H1 (cell line): ENCODE measurements at regions not wholly inside any gene's neighbourhood (a gene's known extent, or its start where the extent isn't known, plus 50 kb on each side); places are given as distances from the start of the nearest gene placed in this dataset.

Source experiments
- CTCF ChIA-PET: fragments of 300-600 bp; sonication (Branson Sonifier 250); formaldehyde crosslinking; loops from one replicate; lab custom pipeline; 2021; ENCODE audit not compliant: partially characterized antibody; lab: Charles Lee
- POLR2A ChIA-PET: fragments of 300-600 bp; sonication (Branson Sonifier 250); formaldehyde crosslinking; loops from one replicate; lab custom pipeline; 2021; ENCODE audit warnings: inconsistent platforms; ENCODE audit not compliant: partially characterized antibody; lab: Charles Lee
- DNase-seq, 2 experiments: peaks; one replicate each; pipeline versions ENCODE4 v3.0.0 to v3.0.0-alpha.2; 2010 to 2022; ENCODE audit warnings: low spot score in 2 of 2, low read depth in 1 of 2, mixed read lengths in 1 of 2
- FAIRE-seq: peaks from 2 replicates; lab custom pipeline; 2011; peaks lifted over from hg19 to GRCh38; lab: Jason Lieb, UNC
- H2AFZ ChIP-seq: 2 replicates; pipeline ENCODE4 v1.8.1; 2012; ENCODE audit warnings: low read length, inconsistent platforms
- H2AK5ac ChIP-seq: 2 replicates; pipeline ENCODE4 v1.6.1; 2013; ENCODE audit warnings: low read depth, low read length
- H2BK120ac ChIP-seq: replicated peaks from 2 replicates; pipeline ENCODE3; 2013; ENCODE audit warnings: low read depth, low read length, inconsistent platforms
- H2BK12ac ChIP-seq: 2 replicates; pipeline ENCODE4 v1.6.1; 2013; ENCODE audit warnings: low read depth, low read length
- H2BK15ac ChIP-seq: 2 replicates; pipeline ENCODE4 v1.6.1; 2013; ENCODE audit warnings: low read length
- H2BK20ac ChIP-seq: 2 replicates; pipeline ENCODE4 v1.6.1; 2013; ENCODE audit warnings: low read length
- H2BK5ac ChIP-seq: 2 replicates; pipeline ENCODE4 v1.6.1; 2013; ENCODE audit warnings: low read depth, low read length
- H3K14ac ChIP-seq: 2 replicates; pipeline ENCODE4 v1.6.1; 2013; ENCODE audit warnings: inconsistent platforms; ENCODE audit not compliant: insufficient read length
- H3K18ac ChIP-seq: 2 replicates; pipeline ENCODE4 v1.6.1; 2013; ENCODE audit warnings: low read length; ENCODE audit errors: extremely low read depth
- H3K23ac ChIP-seq: 2 replicates; pipeline ENCODE4 v1.6.1; 2013; ENCODE audit warnings: inconsistent platforms; ENCODE audit not compliant: insufficient read length
- H3K23me2 ChIP-seq: 2 replicates; pipeline ENCODE4 v1.6.1; 2013; ENCODE audit warnings: low read depth, low read length
- H3K27ac ChIP-seq: 2 replicates; pipeline ENCODE4 v1.6.1; 2011; ENCODE audit warnings: low read depth, low read length, inconsistent platforms
- H3K27me3 ChIP-seq, 4 experiments: replicated peaks in 1 of 4; 1 replicate in 1 of 4; 2 replicates in 3 of 4; pipeline versions ENCODE4 v1.6.1 to v1.8.1; 2011 to 2013; ENCODE audit warnings: low read length in 3 of 4, mild to moderate bottlenecking in 3 of 4, inconsistent platforms in 2 of 4, mixed read lengths in 2 of 4, moderate library complexity in 1 of 4; ENCODE audit not compliant: control insufficient read depth in 3 of 4, insufficient read depth in 3 of 4; ENCODE audit errors: extremely low read depth in 1 of 4
- H3K36me3 ChIP-seq, 4 experiments: 2 replicates each; pipeline versions ENCODE4 v1.6.1 to v1.8.1; 2011 to 2013; ENCODE audit warnings: mild to moderate bottlenecking in 4 of 4, low read length in 3 of 4, moderate library complexity in 2 of 4, control low read depth in 1 of 4, inconsistent platforms in 1 of 4; ENCODE audit not compliant: insufficient read depth in 4 of 4, control insufficient read depth in 2 of 4
- H3K4ac ChIP-seq: replicated peaks from 2 replicates; pipeline ENCODE3; 2013; ENCODE audit warnings: low read length, low read depth, mixed read lengths, inconsistent platforms; ENCODE audit not compliant: insufficient read length
- H3K4me1 ChIP-seq, 4 experiments: replicated peaks in 1 of 4; 1 replicate in 1 of 4; 2 replicates in 3 of 4; pipeline versions ENCODE4 v1.6.1 to v1.8.1; 2011 to 2013; ENCODE audit warnings: low read length in 3 of 4, inconsistent platforms in 2 of 4, mixed read lengths in 1 of 4; ENCODE audit not compliant: insufficient read depth in 4 of 4, control insufficient read depth in 3 of 4
- H3K4me2 ChIP-seq, 2 experiments: 2 replicates each; pipeline versions ENCODE4 v1.6.1 to v1.8.1; 2011 to 2013; ENCODE audit warnings: low read depth in 2 of 2, low read length in 2 of 2, control low read depth in 1 of 2, inconsistent platforms in 1 of 2, mild to moderate bottlenecking in 1 of 2; ENCODE audit not compliant: insufficient read depth in 1 of 2
- H3K4me3 ChIP-seq, 4 experiments: fragments of 200-600, 300-600 bp in 1 of 4; sonication (generic), shearing (Covaris generic), sonication (Bioruptor Twin) in 1 of 4; 2 replicates each; pipeline versions ENCODE4 v1.5.1 to v1.8.1; 2011 to 2016; ENCODE audit warnings: low read length in 4 of 4, low read depth in 3 of 4, control low read depth in 2 of 4, inconsistent platforms in 2 of 4, mild to moderate bottlenecking in 2 of 4, mixed read lengths in 1 of 4, moderate library complexity in 1 of 4; ENCODE audit not compliant: insufficient read depth in 2 of 4; ENCODE audit errors: extremely low read depth in 1 of 4
- H3K56ac ChIP-seq: replicated peaks from 2 replicates; pipeline ENCODE3; 2013; ENCODE audit warnings: low read depth, mild to moderate bottlenecking, mixed read lengths, low read length, inconsistent platforms; ENCODE audit not compliant: insufficient read length
- H3K79me1 ChIP-seq: 2 replicates; pipeline ENCODE4 v1.6.1; 2013; ENCODE audit warnings: low read depth, low read length, control low read depth
- H3K79me2 ChIP-seq, 2 experiments: 2 replicates each; pipeline versions ENCODE4 v1.6.1 to v1.8.1; 2012 to 2013; ENCODE audit warnings: low read length in 2 of 2, mild to moderate bottlenecking in 2 of 2, inconsistent platforms in 1 of 2; ENCODE audit not compliant: insufficient read depth in 2 of 2, control insufficient read depth in 1 of 2
- H3K9ac ChIP-seq, 4 experiments: replicated peaks in 1 of 4; 1 replicate in 1 of 4; 2 replicates in 3 of 4; pipeline versions ENCODE4 v1.6.1 to v1.8.1; 2011 to 2013; ENCODE audit warnings: low read depth in 3 of 4, low read length in 3 of 4, control low read depth in 2 of 4, mild to moderate bottlenecking in 2 of 4, moderate library complexity in 2 of 4, inconsistent platforms in 1 of 4; ENCODE audit errors: extremely low read depth in 1 of 4
- H3K9me3 ChIP-seq, 2 experiments: 2 replicates each; pipeline versions ENCODE4 v1.6.1 to v1.8.1; 2012 to 2013; ENCODE audit warnings: mild to moderate bottlenecking in 2 of 2, moderate library complexity in 2 of 2, control low read depth in 1 of 2, inconsistent platforms in 1 of 2, low read depth in 1 of 2, low read length in 1 of 2, mixed read lengths in 1 of 2; ENCODE audit not compliant: insufficient read depth in 2 of 2
- H4K20me1 ChIP-seq, 2 experiments: replicated peaks in 1 of 2; 2 replicates each; pipeline versions ENCODE3 to v1.8.1; 2011 to 2013; ENCODE audit warnings: inconsistent platforms in 2 of 2, low read length in 2 of 2, mild to moderate bottlenecking in 1 of 2; ENCODE audit not compliant: insufficient read depth in 2 of 2, control insufficient read depth in 1 of 2
- H4K5ac ChIP-seq: 2 replicates; pipeline ENCODE4 v1.6.1; 2013; ENCODE audit warnings: low read length, low read depth, mixed read lengths, inconsistent platforms; ENCODE audit not compliant: insufficient read length
- H4K8ac ChIP-seq: 2 replicates; pipeline ENCODE4 v1.8.0; 2013; ENCODE audit warnings: mild to moderate bottlenecking, moderate library complexity, low read length, inconsistent platforms; ENCODE audit not compliant: insufficient read depth; ENCODE audit errors: extremely low read depth
- H4K91ac ChIP-seq: replicated peaks from 2 replicates; pipeline ENCODE3; 2013; ENCODE audit warnings: low read length, mixed read lengths, inconsistent platforms; ENCODE audit not compliant: insufficient read length
- ASH2L ChIP-seq: fragments of 200-600, 300-600 bp; sonication (generic); IDR thresholded peaks from one replicate; pipeline ENCODE4 v1.7.1; 2017; ENCODE audit warnings: low read length
- BACH1 ChIP-seq: IDR thresholded peaks from 2 replicates; pipeline ENCODE4 v1.6.1; 2012; ENCODE audit warnings: low read length, improper control_type of control experiment
- EGR1 ChIP-seq: IDR thresholded peaks from 2 replicates; pipeline ENCODE4 v1.6.1; 2011; ENCODE audit warnings: low read depth, low read length, borderline replicate concordance
- PHF8 ChIP-seq: fragments of 200-600 bp; sonication (generic); conservative IDR thresholded peaks from 2 replicates; pipeline ENCODE4 v1.7.1; 2012; ENCODE audit warnings: low read depth, mild to moderate bottlenecking, inconsistent platforms, low read length, moderate library complexity
- SIX5 ChIP-seq: IDR thresholded peaks from 2 replicates; pipeline ENCODE4 v1.6.1; 2011; ENCODE audit warnings: mild to moderate bottlenecking, low read depth, low read length
- WGBS, 2 experiments: shearing (Covaris generic) in 1 of 2; methylation state at CpG; one replicate each; pipeline versions ENCODE4 v1.1.6 to v1.1.7; 2013 to 2015; ENCODE audit warnings: low lambda C conversion rate in 2 of 2, mixed read lengths in 2 of 2, inconsistent platforms in 1 of 2, low coverage in 1 of 2, missing lambda C conversion rate in 1 of 2; ENCODE audit not compliant: insufficient replicate concordance in 2 of 2, insufficient coverage in 1 of 2, insufficient read length in 1 of 2; ENCODE audit errors: extremely low coverage in 1 of 2, missing lambda C conversion rate in 1 of 2; 5-methylcytosine and 5-hydroxymethylcytosine counted together

DNA sequence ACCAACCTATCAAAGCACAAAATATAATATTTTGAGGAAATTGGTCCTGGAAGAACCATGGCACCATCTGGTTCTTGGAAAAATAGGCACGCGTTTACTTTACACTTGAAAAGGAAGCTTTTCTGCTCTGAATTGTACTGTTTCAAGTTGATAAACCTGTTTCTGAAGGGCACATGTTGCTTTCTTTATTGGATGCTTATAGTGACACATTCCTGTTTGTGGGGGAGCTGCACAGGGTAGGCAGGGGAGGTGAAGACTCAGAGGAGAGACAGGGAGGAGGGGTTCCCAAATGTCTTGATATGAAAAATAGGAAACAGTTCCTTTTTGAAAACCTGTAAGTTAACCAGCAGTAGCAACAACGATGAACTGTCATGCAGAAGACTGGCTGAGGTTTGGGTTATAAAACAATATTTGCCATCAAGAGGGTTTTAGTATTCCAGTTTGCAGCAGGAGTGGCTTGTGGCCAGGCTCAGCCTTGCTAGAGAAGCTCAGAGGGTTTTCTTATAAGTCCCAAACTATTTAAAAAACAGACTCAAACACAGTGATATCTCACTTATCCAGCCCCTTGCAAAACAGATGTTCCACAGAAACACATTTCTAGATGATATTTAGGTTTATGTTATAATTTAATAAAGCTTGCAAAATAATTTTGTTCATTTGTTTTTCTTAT is 127.0 kb upstream of the MROH9 start:
- Histone ChIP-seq H2AFZ (no peak overlapping the region), H2AK5ac (no peak overlapping the region), H3K9ac (no peak overlapping the region), H2BK20ac (no peak overlapping the region), H3K36me3 (no peaks in the 10 kb centered on the region), H3K27ac (no peak overlapping the region), H2BK15ac (no peak overlapping the region), H3K4me3 (no peak overlapping the region), H4K8ac (no peak overlapping the region), H3K79me2 (no peaks in the 10 kb centered on the region), H4K5ac (no peak overlapping the region), H3K14ac (no peak overlapping the region), H3K18ac (no peak overlapping the region), H3K9me3 (no peaks in the 10 kb centered on the region), H2BK5ac (no peak overlapping the region), H4K91ac (no peak overlapping the region), H2BK120ac (no peak overlapping the region), H3K4me2 (no peak overlapping the region), H3K4me1 (0 out of 7 replicates have a peak, but pooled peaks cover 0 to 2% (median 0%) of the 10 kb centered on the region in 4 experiments), H3K23me2 (no peaks in the 10 kb centered on the region), H3K23ac (no peak overlapping the region), H3K4ac (no peak overlapping the region), H3K79me1 (no peaks in the 10 kb centered on the region), H2BK12ac (no peak overlapping the region), H3K56ac (no peak overlapping the region), H4K20me1 (no peaks in the 10 kb centered on the region), H3K27me3 (no peaks in the 10 kb centered on the region)
- DNase-seq, result no peak
- TF ChIP-seq PHF8 (no peak), BACH1 (no peak), EGR1 (no peak), SIX5 (no peak), ASH2L (no peak)
- POLR2A ChIA-PET, result no interaction called here
- CTCF ChIA-PET, result interaction anchor here (1.0 kb wide), 1 partner anchor 118 kb away, joined by 4 read pairs; no protein-coding TSS in a partner anchor
- WGBS, 2 experiments, result 88% methylated on average over 3 of the region's 3 CpGs; no CpG with 5 or more reads in 1 of the 2 experiments
- FAIRE-seq, result no peak
